Breast epithelium (tissue), 4 donors: ENCODE measurements at regions not wholly inside any gene's neighbourhood (a gene's known extent, or its start where the extent isn't known, plus 50 kb on each side); places are given as distances from the start of the nearest gene placed in this dataset.

ENCODE experiments used
- DNase-seq, 2 donors: peaks; one replicate each; pipeline ENCODE4 v3.0.0-alpha.2; 2019; ENCODE audit warnings: low spot score in 2 of 2
- H3K27ac ChIP-seq, 2 donors: fragments of 200-600 bp; sonication (generic) in 1 of 2; one replicate each; pipeline ENCODE4 v1.5.1; 2016 to 2019; ENCODE audit warnings: mild to moderate bottlenecking in 1 of 2
- H3K27me3 ChIP-seq, 2 donors: fragments of 200-600 bp; sonication (generic) in 1 of 2; one replicate each; pipeline versions ENCODE4 v1.5.1 to v1.6.0; 2017 to 2019; ENCODE audit warnings: control low read depth in 1 of 2, mild to moderate bottlenecking in 1 of 2
- H3K36me3 ChIP-seq: fragments of 200-600 bp; one replicate; pipeline ENCODE4 v1.5.1; 2019
- H3K4me1 ChIP-seq, 2 donors: fragments of 200-600 bp; sonication (generic); one replicate each; pipeline ENCODE4 v1.5.1; 2016 to 2019; ENCODE audit warnings: control low read depth in 1 of 2
- H3K4me3 ChIP-seq, 3 donors: fragments of 200-600 bp; sonication (generic); 1 replicate in 2 of 3; 2 replicates in 1 of 3; pipeline ENCODE4 v1.5.1; 2016 to 2019; ENCODE audit warnings: mild to moderate bottlenecking in 3 of 3, moderate library complexity in 2 of 3
- H3K9me3 ChIP-seq, 2 donors: fragments of 200-600 bp; sonication (generic) in 1 of 2; one replicate each; pipeline ENCODE4 v1.5.1; 2016 to 2019; ENCODE audit warnings: control low read depth in 1 of 2
- CTCF ChIP-seq, 3 donors: fragments of 450-650 bp; IDR thresholded peaks; one replicate each; pipeline ENCODE4 v1.5.1; 2016 to 2017; ENCODE audit warnings: antibody characterized with exemption in 3 of 3, mild to moderate bottlenecking in 3 of 3, moderate library complexity in 3 of 3
- POLR2A ChIP-seq: fragments of 450-650 bp; IDR thresholded peaks from one replicate; pipeline ENCODE4 v1.6.1; 2016; ENCODE audit warnings: antibody characterized with exemption, mild to moderate bottlenecking, moderate library complexity
- POLR2AphosphoS5 ChIP-seq, 3 donors: sonication (generic); formaldehyde crosslinking; IDR thresholded peaks; one replicate each; pipeline ENCODE4 v1.6.1; 2017; ENCODE audit warnings: antibody characterized with exemption in 3 of 3
- intact Hi-C: fragments of 100-400 bp; cut with DNase I; formaldehyde crosslinking; loops from one replicate; pipeline ENCODE4 v1.15.1; 2023; ENCODE audit warnings: low total_unique reads

DNA sequence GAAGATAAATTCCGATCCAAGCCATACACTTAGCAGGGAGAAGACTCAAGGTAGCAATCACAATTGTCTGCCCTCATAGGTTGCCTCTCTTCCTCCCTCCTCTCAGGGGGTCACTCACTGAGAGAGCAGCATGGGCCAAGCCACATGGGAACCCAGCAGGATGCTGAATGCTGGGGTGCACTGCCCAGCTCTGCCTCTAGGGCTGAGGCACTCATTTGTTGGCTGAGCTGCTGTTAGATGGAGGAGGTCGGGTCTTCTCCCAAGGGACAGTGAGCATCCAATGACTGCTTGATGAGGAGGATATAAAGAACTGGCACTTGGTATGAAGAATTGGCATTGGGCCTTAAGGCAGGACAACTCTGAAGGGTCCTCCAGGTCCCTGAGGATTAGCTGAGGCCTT lies 418.8 kb downstream of the SIPA1L2 start:
- Histone ChIP-seq H3K4me3 (no peak overlapping the region), H3K36me3 (no peaks in the 10 kb centered on the region), H3K27me3 (no peaks in the 10 kb centered on the region), H3K9me3 (no peaks in the 10 kb centered on the region), H3K27ac (no peak overlapping the region), H3K4me1 (no peaks in the 10 kb centered on the region)
- TF ChIP-seq POLR2A (no peak), POLR2AphosphoS5 (IDR thresholded peaks at IDR 0.05) (no peak), CTCF (IDR thresholded peaks at IDR 0.05) (no peak)
- intact Hi-C loops, result no loop called here
- DNase-seq, result no peak

DNA sequence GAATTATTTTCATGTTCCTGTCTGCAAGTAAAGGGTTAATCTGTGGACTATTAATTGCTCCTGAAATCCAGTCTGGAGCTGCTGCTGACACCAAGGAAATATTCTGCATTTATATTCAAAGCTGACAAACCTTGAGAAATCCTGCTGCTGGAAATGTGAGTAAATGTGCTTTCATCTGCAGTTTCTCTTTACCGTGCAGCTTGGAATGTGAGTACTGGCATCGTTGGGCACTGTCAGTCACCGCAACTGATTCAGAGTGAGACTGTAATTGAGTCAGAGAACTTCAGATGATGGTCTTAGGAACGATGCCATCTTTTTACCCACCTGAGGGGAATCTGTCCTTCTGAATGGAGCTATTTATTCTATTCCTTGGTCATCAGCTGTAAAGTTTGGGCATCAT lies 420.6 kb downstream of the SIPA1L2 start:
- Histone ChIP-seq H3K27me3 (no peaks in the 10 kb centered on the region), H3K4me3 (no peak overlapping the region), H3K4me1 (no peaks in the 10 kb centered on the region), H3K9me3 (no peaks in the 10 kb centered on the region), H3K27ac (no peak overlapping the region), H3K36me3 (no peaks in the 10 kb centered on the region)
- intact Hi-C loops, result no loop called here
- DNase-seq, result no peak
- TF ChIP-seq POLR2AphosphoS5 (IDR thresholded peaks at IDR 0.05) (no peak), POLR2A (no peak), CTCF (IDR thresholded peaks at IDR 0.05) (no peak)

- TF ChIP-seq POLR2A (no peak), CTCF (IDR thresholded peaks at IDR 0.05) (no peak), POLR2AphosphoS5 (IDR thresholded peaks at IDR 0.05) (no peak)
- H3K27ac ChIP-seq, result no peak overlapping the region
These were observed 422.7 kb downstream of the SIPA1L2 start for GRCh38 chr1:232207073-232207866.

GRCh38 chr1:232204269-232204668 lies 425.7 kb downstream of the SIPA1L2 start:
- Histone ChIP-seq H3K36me3 (no peaks in the 10 kb centered on the region), H3K4me1 (no peaks in the 10 kb centered on the region), H3K4me3 (no peak overlapping the region), H3K27me3 (no peaks in the 10 kb centered on the region), H3K9me3 (peaks cover 6 to 9% of the 10 kb centered on the region in 2 donors), H3K27ac (no peak overlapping the region)
- no peak for DNase-seq
- intact Hi-C loops, result no loop called here
- TF ChIP-seq CTCF (IDR thresholded peaks at IDR 0.05), result no peak
- TF ChIP-seq POLR2AphosphoS5 (IDR thresholded peaks at IDR 0.05), result no peak
- TF ChIP-seq POLR2A, result no peak

More at GRCh38 chr1:232207073-232207866, 422.7 kb downstream of the SIPA1L2 start:
- Histone ChIP-seq H3K27me3 (no peaks in the 10 kb centered on the region), H3K36me3 (no peaks in the 10 kb centered on the region), H3K4me3 (no peak overlapping the region), H3K9me3 (no peaks in the 10 kb centered on the region), H3K4me1 (no peaks in the 10 kb centered on the region)
- intact Hi-C loops, result no loop called here
- no peak for DNase-seq

- no peak overlapping the region for H3K27ac ChIP-seq
- no peak for DNase-seq
- no peak overlapping the region for H3K4me3 ChIP-seq
- peaks cover 6 to 9% of the 10 kb centered on the region in 2 donors for H3K9me3 ChIP-seq
- H3K36me3 ChIP-seq, result no peaks in the 10 kb centered on the region
- no peaks in the 10 kb centered on the region for H3K4me1 ChIP-seq
- H3K27me3 ChIP-seq, result no peaks in the 10 kb centered on the region
- intact Hi-C loops, result no loop called here
- TF ChIP-seq POLR2A (no peak), POLR2AphosphoS5 (IDR thresholded peaks at IDR 0.05) (no peak), CTCF (IDR thresholded peaks at IDR 0.05) (no peak)
These were observed 428.9 kb downstream of the SIPA1L2 start for GRCh38 chr1:232201024-232201423.
